Spleen (tissue), 7 donors: ENCODE measurements at regions not wholly inside any gene's neighbourhood (a gene's known extent, or its start where the extent isn't known, plus 50 kb on each side); places are given as distances from the start of the nearest gene placed in this dataset.

Source experiments
- CTCF ChIP-seq, 11 experiments: fragments of 200-600 bp in 7 of 11; fragments of 450-650 bp in 4 of 11; sonication (generic) in 4 of 11; IDR thresholded peaks in 8 of 11; conservative IDR thresholded peaks in 3 of 11; 1 replicate in 7 of 11; 2 replicates in 4 of 11; pipeline versions ENCODE4 v1.4.0 to v1.8.0; 2016 to 2021; ENCODE audit warnings: antibody characterized with exemption in 11 of 11, inconsistent platforms in 4 of 11, mild to moderate bottlenecking in 1 of 11
- POLR2A ChIP-seq, 3 donors: fragments of 450-650 bp; IDR thresholded peaks; one replicate each; pipeline ENCODE4 v1.5.1; 2017; ENCODE audit warnings: antibody characterized with exemption in 3 of 3, mild to moderate bottlenecking in 1 of 3
- POLR2AphosphoS5 ChIP-seq, 3 donors: sonication (generic); formaldehyde crosslinking; IDR thresholded peaks; one replicate each; pipeline ENCODE4 v1.5.1; 2017; ENCODE audit warnings: antibody characterized with exemption in 3 of 3
- donor health status: DM: no; HTN: no; CAD: no; lungs with moderate emphysema.
- donor health status: DM: no; HTN: no; CAD: no.
- donor health status: DM: no; HTN: no; CAD: no.

- no peak for TF ChIP-seq POLR2A (IDR thresholded peaks at IDR 0.05)
- TF ChIP-seq CTCF (IDR thresholded peaks at IDR 0.05 in 8 of 11, conservative IDR thresholded peaks at IDR 0.05 in 3 of 11) = no peak
- no peak for TF ChIP-seq POLR2AphosphoS5 (IDR thresholded peaks at IDR 0.05)
Measured at GRCh38 chr13:81664872-81665271, 1323.9 kb upstream of the SPRY2 start.
